Caki2 (cell line): ENCODE measurements at regions not wholly inside any gene's neighbourhood (a gene's known extent, or its start where the extent isn't known, plus 50 kb on each side); places are given as distances from the start of the nearest gene placed in this dataset.
"Not testable (repeated sequence)": the region's sequence is repeated elsewhere in the genome, so short reads cannot be mapped to it uniquely, and the experiment has no call there.

Experiments
- DNase-seq: peaks from one replicate; pipeline ENCODE4 v3.0.0-alpha.2; 2015; ENCODE audit warnings: low read depth
- in situ Hi-C: cut with HindIII; loops from 2 replicates; pipeline ENCODE4 v1.10.0; 2016; ENCODE audit warnings: low sequenced_read_pairs, low pct_unique_long_range_greater_than_20kb, mixed read lengths

GRCh38 chr7:81420526-81421226, 349.2 kb downstream of the HGF start:
- in situ Hi-C loops = no loop called here
- DNase-seq = no peak

- DNase-seq = no peak
- in situ Hi-C loops = no loop called here
These were observed 350.1 kb downstream of the HGF start for GRCh38 chr7:81419731-81420130.

DNA sequence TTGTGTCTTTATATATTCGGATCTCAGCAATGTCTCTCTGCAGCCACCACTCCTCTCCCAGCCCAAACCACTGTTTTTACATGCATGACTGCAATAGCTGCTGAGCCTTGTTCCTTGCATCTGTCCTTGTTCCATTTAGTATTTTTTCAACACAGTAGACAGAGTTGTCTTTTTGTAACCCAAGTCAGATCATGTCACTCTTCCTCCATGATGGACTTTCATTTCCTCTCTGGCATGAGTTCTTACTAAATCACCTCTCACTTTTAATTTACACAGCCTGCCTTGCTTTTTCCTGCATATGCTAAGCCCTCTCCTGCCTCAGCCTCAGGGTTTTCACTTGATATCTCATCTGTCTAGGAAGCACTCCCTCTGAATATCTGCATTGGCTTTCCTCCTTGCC, 353.2 kb downstream of the HGF start:
- DNase-seq = no peak
- in situ Hi-C loops = no loop called here

DNA sequence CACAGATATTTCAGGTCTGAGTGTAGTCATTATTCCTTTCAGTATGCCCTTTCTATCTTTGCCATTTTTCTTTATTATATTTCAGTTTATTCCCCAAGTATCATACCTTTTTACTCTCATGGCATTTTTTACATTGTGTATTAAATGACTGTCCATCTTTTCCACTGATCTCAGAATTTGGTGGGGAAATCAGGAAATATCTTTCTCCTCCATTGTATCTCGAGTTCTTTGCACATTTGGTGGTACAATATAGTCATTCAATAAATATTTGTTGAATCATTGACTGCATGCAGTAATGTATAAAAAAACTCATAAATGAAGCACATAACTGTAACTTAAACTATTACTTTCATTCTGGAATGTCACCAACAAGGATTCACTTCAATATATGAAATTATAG, 354.7 kb downstream of the HGF start:
- no peak for DNase-seq
- in situ Hi-C loops = no loop called here

DNA sequence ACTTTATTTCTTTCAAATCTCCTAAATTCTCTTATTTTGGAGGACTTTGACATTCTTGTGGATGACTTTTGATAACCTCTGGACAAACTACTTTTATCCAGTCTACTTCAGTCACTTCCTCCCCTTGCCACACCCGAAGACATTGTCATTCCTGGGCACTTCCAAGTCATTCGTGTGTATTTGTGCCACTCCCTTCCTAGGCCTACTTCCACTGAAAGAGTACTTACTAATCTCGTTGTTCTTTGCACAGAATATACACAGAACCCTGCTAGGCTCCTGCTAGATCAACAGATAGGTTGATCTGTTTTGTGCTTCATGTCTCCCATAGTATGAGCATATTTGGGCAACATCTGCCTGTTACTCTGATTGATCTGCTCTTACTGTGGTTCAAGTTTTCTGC, 355.4 kb downstream of the HGF start:
- in situ Hi-C loops = no loop called here
- DNase-seq = no peak

GRCh38 chr7:81410471-81411117, 359.3 kb downstream of the HGF start:
- in situ Hi-C loops = no loop called here
- DNase-seq = no peak

GRCh38 chr7:81408728-81409127, 361.1 kb downstream of the HGF start:
- DNase-seq = no peak
- in situ Hi-C loops = no loop called here

DNA sequence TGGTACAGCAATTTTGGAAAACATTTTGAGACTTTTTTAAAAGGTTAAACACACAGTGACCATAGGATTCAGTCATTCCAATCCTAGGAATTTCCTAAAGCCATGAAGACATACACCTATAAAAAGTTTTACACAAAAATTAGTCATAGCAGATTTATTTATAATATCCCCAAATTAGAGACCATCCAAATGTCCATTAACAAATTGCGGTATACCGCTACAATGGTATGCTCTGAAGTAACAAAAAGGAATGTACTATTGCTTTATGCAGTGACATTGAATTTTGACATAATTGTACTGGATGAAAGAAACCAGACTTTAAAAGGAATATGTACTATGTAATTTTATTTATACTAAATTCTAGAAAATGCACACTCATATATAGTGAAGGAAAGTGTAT, 362.8 kb downstream of the HGF start:
- in situ Hi-C loops = no loop called here
- DNase-seq = no peak

- in situ Hi-C loops = no loop called here
- DNase-seq = no peak
These were observed 365.2 kb downstream of the HGF start for GRCh38 chr7:81404669-81405068.

DNA sequence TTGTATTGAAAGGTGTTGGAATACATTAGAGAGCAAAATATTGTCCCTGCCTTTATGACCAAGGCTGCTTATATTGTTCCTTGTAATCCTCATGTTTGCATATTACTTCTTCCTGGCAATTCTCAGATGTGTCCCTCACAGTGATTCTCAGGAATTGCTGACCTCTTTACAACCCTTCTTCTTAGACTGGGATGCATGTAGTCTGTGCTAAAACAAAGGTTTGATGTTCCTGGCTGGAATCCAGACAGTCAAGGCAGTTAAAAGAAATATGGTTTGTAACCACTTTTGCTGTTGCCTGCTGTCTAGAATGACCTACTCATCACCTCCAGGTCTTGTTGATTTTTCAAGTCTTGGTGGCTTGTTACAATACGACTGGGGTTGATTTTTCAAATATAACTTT, 367.6 kb downstream of the HGF start:
- in situ Hi-C loops = no loop called here
- peak; percentile 58 for DNase-seq

DNA sequence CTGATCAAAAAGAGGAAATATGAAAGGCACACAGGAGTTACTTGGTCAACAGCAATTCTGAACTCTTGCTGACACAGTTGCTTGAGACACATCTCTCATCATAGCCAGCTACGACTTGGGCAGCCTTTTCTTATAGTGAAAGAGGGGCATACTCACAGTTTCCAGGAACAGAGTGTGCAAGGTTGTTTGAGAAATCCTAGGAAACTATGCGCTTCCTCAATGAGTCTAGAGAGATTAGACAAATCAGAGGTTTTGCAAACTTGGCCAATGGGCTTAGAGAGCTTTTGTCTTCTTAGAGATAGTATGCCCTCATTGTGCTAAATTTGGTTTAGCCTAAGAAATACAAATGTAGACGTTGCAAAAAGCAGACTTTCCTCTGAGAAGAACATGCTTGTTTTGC, 370.4 kb downstream of the HGF start:
- no peak for DNase-seq
- in situ Hi-C loops = no loop called here

DNA sequence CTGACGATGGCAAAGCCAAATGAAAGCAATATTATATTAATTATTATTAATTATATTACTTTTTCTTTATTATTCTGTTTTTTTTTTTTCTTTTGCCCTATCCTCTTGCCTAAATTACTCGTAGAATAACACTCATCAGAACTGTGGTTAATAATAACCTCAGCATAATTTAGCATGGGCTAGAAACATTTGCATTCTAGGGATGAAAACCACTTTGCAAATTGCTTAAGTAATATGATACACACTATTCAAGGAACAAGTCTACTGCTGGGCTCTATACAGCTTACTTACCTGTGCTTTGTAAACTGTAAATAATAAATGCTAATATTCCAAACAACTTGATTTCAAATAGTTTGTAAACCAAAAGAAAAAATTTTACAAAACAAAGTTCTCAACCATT, 375.8 kb downstream of the HGF start:
- no peak for DNase-seq
- in situ Hi-C loops = no loop called here

GRCh38 chr7:81393018-81393417, 376.8 kb downstream of the HGF start:
- in situ Hi-C loops = no loop called here

DNA sequence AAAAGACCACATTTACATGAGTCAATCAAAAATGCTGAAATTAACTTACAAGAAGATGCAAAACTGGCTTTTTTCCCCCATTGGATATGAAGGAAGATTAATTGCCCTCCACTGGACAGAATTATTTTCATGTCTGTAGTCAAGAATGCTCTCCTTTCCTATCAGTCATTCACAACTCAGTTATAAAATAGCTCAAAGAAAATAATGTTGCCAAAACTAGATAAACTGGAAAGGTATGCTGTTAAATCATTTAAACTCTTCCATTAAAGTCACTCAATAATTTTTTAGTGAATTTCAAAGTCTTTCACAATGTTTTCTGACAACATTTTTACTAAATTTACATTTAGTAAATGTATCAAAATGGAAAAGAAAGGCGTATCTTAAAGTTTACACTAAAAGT, 384.5 kb downstream of the HGF start:
- no peak for DNase-seq
- in situ Hi-C loops = no loop called here

More at GRCh38 chr7:81393018-81393417, 376.8 kb downstream of the HGF start:
- no peak for DNase-seq

GRCh38 chr7:81383846-81384245, 386.0 kb downstream of the HGF start:
- in situ Hi-C loops = no loop called here

GRCh38 chr7:81374641-81375040, 395.2 kb downstream of the HGF start:
- in situ Hi-C loops, DNase-seq: not testable (repeated sequence)

More at GRCh38 chr7:81383846-81384245, 386.0 kb downstream of the HGF start:
- no peak for DNase-seq

DNA sequence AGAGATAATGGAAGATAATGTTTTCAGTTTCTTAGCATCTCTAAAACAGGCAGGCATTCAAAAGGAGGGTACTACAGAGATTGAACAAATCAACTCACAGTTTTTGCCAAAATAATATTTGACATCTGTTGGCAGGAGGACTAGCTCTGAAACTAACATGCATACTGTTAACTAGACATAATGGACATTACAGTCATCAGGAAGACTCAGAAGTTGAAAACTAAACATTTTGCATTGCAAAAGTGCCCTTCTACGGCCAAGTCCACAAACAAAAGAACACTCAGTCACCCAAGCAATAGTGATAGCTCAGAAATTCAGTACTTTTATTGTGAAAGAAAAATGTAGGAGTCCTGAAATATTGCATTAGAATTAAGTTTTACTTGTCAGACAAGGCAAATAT, 399.0 kb downstream of the HGF start:
- in situ Hi-C loops = no loop called here
- no peak for DNase-seq

GRCh38 chr7:81367326-81367931, 402.4 kb downstream of the HGF start:
- in situ Hi-C loops = no loop called here
- DNase-seq = no peak

DNA sequence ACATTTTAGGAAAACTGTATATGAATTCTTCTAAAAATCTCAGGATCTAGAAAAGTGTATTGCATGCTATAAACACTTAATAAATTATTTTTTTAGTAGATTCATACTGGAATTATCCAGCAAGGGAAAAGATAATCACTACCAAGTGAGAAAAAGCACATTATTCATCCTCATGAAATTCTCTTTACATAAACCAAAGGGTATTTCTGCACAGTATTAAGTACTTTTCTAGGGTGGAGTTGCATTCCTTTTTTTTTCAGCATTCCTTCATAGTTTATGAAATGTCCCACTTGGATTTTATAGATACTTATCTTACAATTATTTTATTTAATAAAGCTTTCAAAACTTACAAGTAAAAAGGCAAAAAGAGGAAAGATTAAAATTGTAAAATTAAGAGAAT, 403.3 kb downstream of the HGF start:
- no peak for DNase-seq
- in situ Hi-C loops = no loop called here
